T-helper 2 cell treated with Interferon-gamma antibody and Interleukin-4, amounts not matched to agents 100 ng/mL and 5 ng/mL, for 36 hours (primary cell): ENCODE measurements at regions not wholly inside any gene's neighbourhood (a gene's known extent, or its start where the extent isn't known, plus 50 kb on each side); places are given as distances from the start of the nearest gene placed in this dataset.

Experiments
- intact Hi-C: fragments of 100-400 bp; cut with micrococcal nuclease; formaldehyde crosslinking; loops from one replicate; pipeline ENCODE4 v1.15.1; 2023

- intact Hi-C loops, result no loop called here
These were observed 533.4 kb upstream of the NBEA start for GRCh38 chr13:34408640-34409039.

GRCh38 chr13:34409496-34410182 lies 532.4 kb upstream of the NBEA start:
- intact Hi-C loops, result no loop called here

GRCh38 chr13:34410678-34411077 lies 531.4 kb upstream of the NBEA start:
- intact Hi-C loops, result no loop called here

- intact Hi-C loops, result no loop called here
These were observed 530.9 kb upstream of the NBEA start for GRCh38 chr13:34411177-34411576.

- intact Hi-C loops, result no loop called here
These were observed 530.2 kb upstream of the NBEA start for GRCh38 chr13:34411894-34412293.

- intact Hi-C loops, result no loop called here
These were observed 529.8 kb upstream of the NBEA start for GRCh38 chr13:34412295-34412694.

- intact Hi-C loops, result no loop called here
These were observed 529.2 kb upstream of the NBEA start for GRCh38 chr13:34412817-34413375.

GRCh38 chr13:34413538-34414210 lies 528.4 kb upstream of the NBEA start:
- intact Hi-C loops, result no loop called here

GRCh38 chr13:34414616-34415015 lies 527.5 kb upstream of the NBEA start:
- intact Hi-C loops, result no loop called here

GRCh38 chr13:34416971-34417380 lies 525.1 kb upstream of the NBEA start:
- intact Hi-C loops, result no loop called here

GRCh38 chr13:34417896-34418295 lies 524.2 kb upstream of the NBEA start:
- intact Hi-C loops, result no loop called here

- intact Hi-C loops, result no loop called here
These were observed 523.0 kb upstream of the NBEA start for GRCh38 chr13:34419025-34419424.

- intact Hi-C loops, result no loop called here
These were observed 522.3 kb upstream of the NBEA start for GRCh38 chr13:34419755-34420154.

- intact Hi-C loops, result no loop called here
These were observed 521.2 kb upstream of the NBEA start for GRCh38 chr13:34420702-34421346.

GRCh38 chr13:34421347-34421719 lies 520.7 kb upstream of the NBEA start:
- intact Hi-C loops, result no loop called here

- intact Hi-C loops, result no loop called here
These were observed 520.1 kb upstream of the NBEA start for GRCh38 chr13:34421858-34422475.

- intact Hi-C loops, result no loop called here
These were observed 519.1 kb upstream of the NBEA start for GRCh38 chr13:34422956-34423355.

- intact Hi-C loops, result no loop called here
These were observed 516.6 kb upstream of the NBEA start for GRCh38 chr13:34425327-34425949.

GRCh38 chr13:34428911-34429310 lies 513.2 kb upstream of the NBEA start:
- intact Hi-C loops, result no loop called here

GRCh38 chr13:34430294-34430693 lies 511.8 kb upstream of the NBEA start:
- intact Hi-C loops, result no loop called here

GRCh38 chr13:34431827-34432581 lies 510.1 kb upstream of the NBEA start:
- intact Hi-C loops, result no loop called here
